Fibroblast of lung (primary cell): ENCODE measurements at regions not wholly inside any gene's neighbourhood (a gene's known extent, or its start where the extent isn't known, plus 50 kb on each side); places are given as distances from the start of the nearest gene placed in this dataset.

Experiments used
- EZH2 ChIP-seq: IDR thresholded peaks from 2 replicates; pipeline ENCODE4 v1.5.1; 2012; ENCODE audit warnings: low read length, control low read depth, mild to moderate bottlenecking; ENCODE audit errors: missing control alignments
- TF ChIP-seq, protein P1 (sequence below), 2 donors: IDR thresholded peaks in 1 of 2; conservative IDR thresholded peaks in 1 of 2; 1 replicate in 1 of 2; 2 replicates in 1 of 2; pipeline ENCODE4 v1.5.1; 2011 to 2012; ENCODE audit warnings: low read length in 2 of 2, control low read depth in 1 of 2, inconsistent platforms in 1 of 2, low read depth in 1 of 2, mild to moderate bottlenecking in 1 of 2

DNA sequence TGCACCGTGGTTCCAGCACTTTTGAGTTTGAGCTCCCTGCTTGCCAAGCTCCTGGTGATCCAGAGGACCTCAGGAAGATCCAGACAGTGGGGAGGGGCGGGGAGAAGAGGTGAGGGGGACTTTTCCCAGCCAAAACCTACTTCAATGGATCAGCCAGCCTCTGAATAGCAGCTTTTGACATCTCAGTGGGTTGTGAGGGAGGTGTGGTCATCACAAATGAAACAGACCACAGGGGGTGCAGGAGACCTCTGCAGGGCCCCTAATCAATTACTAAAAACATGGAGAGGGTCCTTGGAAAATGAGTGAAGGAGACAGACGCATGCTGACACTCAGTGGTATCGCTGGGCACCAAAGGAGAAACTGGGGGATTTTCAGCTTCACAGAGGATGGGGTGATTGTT lies 372.7 kb downstream of the ZNF521 start:
- TF ChIP-seq, protein P1, sequence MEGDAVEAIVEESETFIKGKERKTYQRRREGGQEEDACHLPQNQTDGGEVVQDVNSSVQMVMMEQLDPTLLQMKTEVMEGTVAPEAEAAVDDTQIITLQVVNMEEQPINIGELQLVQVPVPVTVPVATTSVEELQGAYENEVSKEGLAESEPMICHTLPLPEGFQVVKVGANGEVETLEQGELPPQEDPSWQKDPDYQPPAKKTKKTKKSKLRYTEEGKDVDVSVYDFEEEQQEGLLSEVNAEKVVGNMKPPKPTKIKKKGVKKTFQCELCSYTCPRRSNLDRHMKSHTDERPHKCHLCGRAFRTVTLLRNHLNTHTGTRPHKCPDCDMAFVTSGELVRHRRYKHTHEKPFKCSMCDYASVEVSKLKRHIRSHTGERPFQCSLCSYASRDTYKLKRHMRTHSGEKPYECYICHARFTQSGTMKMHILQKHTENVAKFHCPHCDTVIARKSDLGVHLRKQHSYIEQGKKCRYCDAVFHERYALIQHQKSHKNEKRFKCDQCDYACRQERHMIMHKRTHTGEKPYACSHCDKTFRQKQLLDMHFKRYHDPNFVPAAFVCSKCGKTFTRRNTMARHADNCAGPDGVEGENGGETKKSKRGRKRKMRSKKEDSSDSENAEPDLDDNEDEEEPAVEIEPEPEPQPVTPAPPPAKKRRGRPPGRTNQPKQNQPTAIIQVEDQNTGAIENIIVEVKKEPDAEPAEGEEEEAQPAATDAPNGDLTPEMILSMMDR (conservative IDR thresholded peaks at IDR 0.05 in 1 of 2, IDR thresholded peaks at IDR 0.05 in 1 of 2; ENCODE audit: low read depth in 1 of 2, low read length in 2 of 2) = no peak
- TF ChIP-seq EZH2 = no peak
